Midbrain (tissue), 1 donor: ENCODE measurements at regions not wholly inside any gene's neighbourhood (a gene's known extent, or its start where the extent isn't known, plus 50 kb on each side); places are given as distances from the start of the nearest gene placed in this dataset.
"Not testable (repeated sequence)": the region's sequence is repeated elsewhere in the genome, so short reads cannot be mapped to it uniquely, and the experiment has no call there.

Experiments used
- DNase-seq: peaks from one replicate; lab custom pipeline; 2025; lab: John Stamatoyannopoulos, UW

DNA sequence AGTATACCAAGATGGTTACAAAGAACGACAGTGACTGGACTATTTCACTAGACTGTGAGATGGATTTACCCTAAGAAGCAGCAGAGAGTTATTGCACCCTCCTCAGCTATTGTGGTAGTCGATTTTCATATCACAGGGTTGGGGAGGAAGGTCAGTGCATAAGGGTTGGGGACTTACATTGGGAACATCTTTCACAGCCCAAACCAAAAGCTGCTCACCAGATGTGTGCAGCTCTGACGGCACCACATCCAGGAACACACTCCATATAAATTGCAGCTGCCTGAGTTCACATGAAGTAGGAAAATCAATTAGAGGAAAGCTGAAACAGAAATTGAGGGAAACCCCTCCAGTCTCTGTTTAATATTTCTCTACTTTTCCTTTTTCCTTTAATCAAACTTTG lies 470.5 kb upstream of the NRSN1 start:
- DNase-seq, result no peak

DNA sequence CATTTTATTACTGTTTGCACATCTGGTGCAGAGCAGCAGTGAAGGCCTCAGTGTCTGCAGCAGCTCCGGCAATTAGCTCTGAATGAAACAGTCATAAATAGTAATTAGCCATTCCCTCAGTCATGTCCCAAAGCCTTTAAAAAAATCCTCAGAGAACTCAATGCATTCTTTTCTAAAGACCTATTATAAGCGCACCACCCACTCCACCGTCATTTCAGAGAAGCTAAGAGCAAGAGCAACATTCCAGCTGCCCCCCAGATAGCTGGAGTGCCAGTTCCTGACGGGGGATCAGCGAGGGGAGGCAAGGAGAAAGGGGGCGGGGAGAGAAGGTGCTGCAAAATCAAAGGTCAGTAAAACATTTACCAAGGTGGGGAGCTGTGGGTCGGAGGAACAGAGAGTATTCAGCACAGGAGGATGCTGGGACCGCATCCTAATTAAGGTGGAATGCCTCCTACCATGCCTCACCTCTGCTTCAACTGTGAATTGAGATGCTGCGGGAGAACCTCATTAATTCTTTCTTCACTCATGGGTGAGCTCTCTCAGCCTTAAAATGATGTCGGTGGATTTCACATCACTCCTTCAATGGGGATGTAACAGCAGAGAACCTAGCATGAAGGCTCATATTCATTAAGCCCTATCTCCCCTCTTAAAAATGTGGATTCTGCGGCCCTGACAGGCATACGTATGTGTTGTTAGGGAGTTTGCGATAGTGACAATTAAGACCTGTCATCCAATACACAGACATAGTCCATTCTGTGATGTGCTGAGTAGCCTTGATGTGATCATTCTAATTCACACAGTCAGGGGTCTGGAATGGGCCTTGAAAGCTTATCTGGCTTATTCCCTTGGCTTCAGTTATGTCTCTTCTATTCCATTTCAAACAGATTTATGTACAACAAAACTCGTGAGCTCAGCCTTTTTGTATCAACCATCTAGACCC lies 469.5 kb upstream of the NRSN1 start:
- DNase-seq, result peak; percentile 20

DNA sequence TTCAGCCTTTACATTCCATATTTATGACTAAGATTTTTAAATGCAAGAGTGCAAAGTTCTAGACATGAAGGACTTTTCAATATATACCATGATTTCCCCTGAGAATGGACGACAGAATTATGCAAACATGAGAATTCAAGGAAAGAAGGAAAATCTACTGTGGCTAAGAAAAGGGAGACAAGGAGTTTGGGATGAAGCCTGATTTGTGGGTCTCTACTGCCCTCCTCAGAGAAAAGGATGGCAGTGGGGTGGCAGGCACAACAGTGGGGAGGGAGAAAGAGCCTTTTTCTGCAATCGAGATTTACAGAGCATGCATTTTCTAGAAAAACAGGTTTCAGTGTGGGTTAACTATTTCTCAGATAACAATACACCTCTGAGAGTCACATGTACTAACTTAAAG lies 466.9 kb upstream of the NRSN1 start:
- peak; percentile 73 for DNase-seq

DNA sequence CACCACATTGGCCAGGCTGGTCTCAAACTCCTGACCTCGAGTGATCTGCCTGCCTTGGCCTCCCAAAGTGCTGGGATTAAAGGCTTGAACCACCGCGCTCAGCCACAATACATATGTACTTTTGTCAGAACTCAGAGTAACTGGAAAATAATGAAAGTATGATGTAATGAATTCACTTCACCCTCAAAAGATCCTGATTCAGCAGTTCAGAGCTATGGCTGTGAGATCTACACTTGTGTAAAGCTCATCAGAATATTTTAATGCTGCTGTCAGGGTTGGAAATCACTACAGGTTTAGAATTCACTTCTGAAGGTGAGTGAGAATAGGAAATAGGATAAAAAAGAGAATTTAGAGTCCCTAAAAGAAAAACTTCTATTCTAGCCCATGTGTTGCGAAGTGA lies 464.5 kb upstream of the NRSN1 start:
- no peak for DNase-seq

DNA sequence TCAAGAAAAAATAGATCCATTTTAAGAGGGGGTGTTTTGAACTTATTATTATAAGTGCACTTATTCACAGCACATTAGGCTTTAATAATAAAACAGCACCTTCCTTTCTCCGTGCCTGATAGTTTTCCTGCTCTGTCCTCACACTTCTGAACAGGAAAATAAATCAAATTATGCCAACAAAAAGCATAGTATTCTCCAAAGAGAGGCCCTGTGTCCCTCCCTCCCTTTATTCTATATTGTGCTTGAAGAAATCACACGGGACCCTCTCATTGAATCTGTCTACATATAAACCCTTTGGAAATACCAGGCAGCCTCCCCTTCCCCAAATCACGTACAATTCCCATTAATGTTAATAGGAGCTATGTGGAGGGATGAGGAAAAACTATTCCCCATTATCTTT lies 462.9 kb upstream of the NRSN1 start:
- DNase-seq, result no peak

DNA sequence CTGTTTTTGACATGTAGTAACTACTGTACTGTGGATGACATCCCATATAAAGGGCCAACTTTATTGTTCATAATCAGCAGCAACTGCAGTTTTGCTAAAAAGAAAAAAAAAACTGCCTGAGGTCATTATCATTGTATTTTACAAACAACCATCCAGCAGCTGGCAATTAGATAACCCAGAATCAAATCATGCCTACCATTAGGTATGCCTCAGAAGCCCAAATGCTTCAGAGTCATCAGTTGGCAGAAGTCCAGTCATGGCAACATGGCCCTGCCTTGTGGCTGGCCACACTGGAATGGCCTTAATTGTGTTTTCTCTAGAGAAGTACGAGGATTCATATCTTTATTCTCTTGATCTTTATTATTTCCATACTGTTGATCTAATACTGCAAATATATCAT lies 462.4 kb upstream of the NRSN1 start:
- DNase-seq, result no peak

DNA sequence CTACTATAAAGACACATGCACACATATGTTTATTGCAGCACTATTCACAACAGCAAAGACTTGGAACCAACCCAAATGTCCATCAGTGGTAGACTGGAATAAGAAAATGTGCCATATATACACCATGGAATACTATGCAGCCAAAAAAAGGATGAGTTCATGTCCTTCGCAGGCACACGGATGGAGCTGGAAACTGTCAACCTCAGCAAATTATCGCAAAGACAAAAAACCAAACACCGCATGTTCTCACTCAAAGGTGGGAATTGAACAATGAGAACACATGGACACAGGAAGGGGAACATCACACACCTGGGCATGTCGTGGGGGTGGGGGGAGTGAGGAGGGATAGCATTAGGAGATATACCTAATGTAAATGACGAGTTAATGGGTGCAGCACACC lies 460.1 kb upstream of the NRSN1 start:
- DNase-seq, result not testable (repeated sequence)

DNA sequence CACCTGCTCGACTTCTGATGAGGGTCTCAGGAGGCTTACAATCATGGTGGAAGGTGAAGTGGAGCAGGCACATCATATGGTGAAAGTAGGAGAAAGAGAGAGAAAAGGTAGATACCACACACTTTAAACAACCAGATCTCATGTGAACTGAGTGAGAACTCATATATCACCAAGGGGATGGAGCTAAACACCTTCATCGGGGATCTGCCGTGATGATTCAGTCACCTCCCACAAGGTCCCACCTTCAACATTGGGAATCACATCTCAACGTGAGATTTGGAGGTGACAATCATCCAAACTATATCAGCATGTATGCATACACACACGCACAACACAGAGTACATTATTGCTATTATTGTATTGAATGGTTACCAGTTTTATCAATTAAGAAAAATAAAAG lies 453.3 kb upstream of the NRSN1 start:
- no peak for DNase-seq

DNA sequence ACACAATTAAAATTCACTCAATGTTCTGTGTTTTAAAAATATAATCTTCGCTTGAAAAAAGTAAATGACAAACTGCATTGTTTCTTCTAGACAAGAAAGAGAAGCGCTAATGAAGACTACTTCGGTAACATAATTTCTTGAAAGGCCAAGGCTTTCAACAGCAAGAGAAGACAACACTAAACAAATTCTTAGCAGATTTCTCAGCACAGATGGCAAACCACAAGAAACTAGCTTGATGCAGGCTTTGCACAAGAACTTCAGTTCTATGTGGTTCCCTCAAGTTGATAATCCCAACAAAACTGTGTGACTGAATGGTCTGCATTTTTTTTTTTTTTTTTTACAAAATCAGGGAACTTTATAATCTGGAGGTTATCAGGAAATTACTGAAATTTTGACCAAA lies 447.4 kb upstream of the NRSN1 start:
- DNase-seq, result no peak

DNA sequence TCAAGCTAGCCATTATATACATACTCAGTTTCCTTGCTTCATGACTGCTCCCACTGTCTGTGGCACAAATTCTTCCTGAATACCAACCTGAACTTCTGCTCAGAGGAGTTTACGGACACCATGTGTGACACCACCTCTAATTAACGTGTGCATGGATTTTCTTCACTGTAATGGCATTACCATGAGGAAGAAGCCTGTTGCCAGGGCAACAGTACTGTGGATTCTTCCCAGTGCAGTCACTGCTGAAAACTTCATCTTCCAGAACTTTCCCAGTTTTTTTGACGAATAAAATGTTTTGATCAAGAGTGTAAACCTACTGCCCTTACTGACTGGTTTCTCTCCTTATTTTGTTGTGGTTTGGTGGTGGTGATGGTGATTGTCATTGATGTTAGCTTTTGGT lies 444.3 kb upstream of the NRSN1 start:
- DNase-seq, result no peak

DNA sequence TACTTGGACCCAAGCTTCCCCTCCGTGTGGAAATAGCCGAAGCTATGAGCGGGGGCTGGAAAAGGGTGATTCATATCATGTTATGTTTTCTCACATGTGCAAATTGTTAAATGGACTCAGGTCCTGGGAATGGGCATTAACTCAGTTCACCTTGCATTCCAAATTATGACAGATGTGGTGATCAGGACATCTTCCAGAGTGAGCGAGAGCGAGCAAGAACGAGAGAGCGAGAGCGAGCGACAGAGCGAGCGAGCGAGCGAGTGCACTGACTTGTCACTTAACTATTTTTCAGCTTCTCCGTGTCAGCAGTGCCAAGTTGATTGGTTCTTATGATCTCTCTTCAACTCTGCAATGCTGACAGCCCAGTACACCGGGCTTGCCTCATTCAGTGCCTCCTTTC lies 437.4 kb upstream of the NRSN1 start:
- no peak for DNase-seq

DNA sequence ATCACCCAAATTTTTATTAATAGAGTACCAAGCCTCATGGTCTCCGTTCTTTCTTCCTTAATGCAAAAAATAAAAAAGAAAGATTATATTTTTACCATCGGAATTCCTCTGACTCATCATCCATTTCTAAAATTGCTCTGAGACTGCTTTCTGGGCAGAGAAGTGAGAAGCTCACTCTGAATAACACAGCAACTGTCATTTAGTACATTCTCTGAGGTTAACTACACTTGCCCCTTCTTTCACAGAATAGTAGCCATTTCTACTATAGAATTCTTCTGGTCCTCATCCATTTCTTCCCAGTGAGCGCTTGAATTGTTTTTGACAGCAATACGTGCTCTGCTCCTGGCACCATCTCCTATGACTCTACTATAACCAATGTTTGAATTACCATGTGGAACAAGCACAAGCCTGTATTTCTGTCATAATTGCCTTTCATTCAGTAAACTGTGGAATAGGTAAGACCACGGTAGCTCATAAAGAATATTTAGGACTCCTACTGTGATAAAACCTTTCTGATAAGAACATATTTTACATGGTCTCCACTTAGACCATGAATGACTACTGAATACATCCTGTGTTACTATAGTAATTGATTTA lies 435.5 kb upstream of the NRSN1 start:
- no peak for DNase-seq

DNA sequence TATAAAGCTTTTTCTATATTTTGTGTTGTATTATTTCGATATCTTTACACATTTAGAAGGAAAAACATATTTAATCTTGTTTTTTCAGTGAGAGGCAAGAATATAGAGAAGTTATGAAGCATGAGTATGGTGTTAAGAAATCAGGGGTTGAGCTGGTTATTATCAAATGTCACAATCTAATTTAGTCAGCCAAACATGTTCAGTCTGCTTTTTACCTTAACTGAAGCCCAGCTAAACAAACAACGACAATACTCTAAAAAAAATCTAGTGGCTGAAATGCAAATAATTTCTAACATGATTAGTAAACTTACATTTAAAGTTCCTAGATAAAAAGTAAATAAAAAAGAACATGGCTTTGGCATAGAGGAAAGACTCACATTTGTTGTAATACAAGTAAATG lies 433.8 kb upstream of the NRSN1 start:
- no peak for DNase-seq

DNA sequence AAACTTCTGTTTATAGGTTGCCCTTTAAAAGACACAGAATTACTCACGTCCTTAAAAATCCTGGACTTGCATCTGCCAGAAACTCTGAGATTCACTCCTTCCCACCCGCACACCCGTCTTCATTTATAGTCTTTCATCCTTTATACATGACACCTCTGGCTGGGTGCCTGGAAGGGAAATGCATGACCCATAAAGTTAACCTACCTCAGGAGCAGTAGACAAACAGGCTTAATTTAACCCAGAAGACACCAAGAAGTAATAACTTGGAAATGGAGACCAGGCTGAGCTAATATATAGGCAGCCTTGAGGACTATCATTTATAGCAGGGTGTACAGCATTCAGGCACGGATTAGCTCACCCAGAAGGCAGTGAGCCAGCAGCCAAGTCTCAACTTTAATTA lies 429.0 kb upstream of the NRSN1 start:
- DNase-seq, result no peak

DNA sequence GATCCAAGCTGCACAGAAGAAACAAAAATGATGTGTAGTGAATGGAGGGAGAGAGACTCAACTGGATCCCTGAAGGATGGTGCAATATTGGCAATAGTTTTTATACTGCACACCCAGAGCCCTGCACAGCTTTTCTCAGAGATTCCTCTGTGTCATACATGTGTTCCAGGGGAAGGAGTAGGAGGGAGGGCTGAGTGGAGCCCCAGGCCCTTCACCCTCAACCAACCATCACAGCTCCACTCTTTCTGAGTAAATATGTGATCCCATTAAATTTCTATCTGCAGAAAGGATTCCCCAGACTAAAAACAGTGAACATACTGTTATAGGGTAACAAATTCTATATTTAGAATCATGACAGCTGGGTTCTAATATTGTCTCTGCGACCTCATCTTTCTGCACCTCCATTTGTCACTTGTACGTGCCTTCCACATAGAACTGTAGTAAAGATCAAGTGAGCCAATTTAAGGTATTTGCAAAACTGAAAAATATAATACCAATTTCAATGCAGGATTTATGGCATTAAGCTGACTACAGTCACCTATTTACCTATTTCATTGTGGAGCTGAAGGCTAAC lies 421.4 kb upstream of the NRSN1 start:
- no peak for DNase-seq

DNA sequence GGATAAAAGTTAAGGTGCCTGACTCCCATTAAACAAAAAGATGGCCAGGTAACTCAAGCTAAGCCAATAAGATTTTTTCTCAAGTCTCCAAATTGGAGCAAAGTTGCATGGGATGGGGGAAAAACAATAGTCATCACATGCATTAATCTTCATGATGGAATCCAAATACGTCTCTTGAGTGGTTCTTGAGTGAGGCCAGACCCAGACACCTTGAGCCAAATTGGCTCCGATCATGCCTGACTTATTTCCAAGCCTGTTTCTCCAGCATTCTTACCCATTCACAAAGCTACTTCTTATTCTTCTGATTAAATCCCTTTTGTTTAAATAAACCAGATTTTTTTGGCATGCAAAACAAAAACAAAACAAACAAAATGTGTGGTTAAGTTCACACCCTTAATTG lies 420.3 kb upstream of the NRSN1 start:
- no peak for DNase-seq

DNA sequence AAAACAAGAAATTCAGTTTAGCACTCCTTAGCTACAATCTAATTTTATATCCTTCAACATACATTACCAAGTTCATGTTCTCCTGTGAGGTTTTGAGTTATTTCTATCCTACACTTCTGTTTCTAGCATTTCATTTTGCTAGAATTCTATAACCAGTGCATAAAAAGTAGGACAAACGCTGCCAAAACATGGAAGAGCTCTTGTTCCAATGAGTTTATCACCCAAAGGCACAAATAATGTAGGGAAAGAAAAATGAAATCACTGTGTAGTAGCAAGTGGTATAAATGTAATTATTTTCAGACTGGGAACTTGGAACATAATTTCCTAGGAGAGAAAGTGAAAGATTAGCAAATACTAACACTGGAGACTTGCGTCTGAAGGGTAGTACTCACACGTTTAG lies 413.3 kb upstream of the NRSN1 start:
- no peak for DNase-seq

DNA sequence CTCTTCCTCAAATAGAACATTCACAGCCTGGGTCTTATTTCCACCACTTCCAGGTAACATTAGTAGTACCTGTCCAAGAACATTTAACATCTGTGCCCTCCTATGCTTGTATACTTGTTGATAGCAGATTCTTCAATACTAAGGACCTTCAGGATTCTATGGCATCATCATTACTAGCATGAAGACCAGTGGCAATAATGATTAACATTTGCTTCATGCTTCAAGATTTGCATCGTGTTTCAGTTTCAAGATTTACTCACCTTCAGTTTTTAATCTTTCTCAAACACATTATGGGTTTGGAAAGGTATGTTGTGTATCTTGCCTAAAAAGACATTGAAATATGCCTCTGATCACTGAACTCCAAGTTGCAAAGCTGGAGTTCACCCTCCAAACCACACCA lies 412.8 kb upstream of the NRSN1 start:
- DNase-seq, result no peak

DNA sequence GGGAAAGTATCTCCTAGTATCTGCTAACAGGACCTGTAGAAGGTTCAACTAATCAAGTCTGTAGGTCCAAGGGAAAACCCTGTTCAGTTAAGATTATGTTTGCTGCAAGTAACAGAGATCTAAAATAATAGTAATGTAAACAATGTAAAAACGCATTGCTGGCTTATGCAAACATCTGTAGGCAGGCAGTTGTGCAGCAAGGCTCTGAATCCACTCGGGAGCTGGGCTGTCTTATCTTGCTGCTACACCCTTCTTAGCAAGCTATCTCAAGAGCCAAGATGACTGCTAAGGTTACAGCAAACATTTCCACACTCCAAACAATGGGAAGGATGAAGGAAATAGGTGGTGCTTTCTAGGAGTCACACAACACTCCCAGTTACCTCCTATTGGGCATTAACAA lies 397.3 kb upstream of the NRSN1 start:
- DNase-seq, result no peak

DNA sequence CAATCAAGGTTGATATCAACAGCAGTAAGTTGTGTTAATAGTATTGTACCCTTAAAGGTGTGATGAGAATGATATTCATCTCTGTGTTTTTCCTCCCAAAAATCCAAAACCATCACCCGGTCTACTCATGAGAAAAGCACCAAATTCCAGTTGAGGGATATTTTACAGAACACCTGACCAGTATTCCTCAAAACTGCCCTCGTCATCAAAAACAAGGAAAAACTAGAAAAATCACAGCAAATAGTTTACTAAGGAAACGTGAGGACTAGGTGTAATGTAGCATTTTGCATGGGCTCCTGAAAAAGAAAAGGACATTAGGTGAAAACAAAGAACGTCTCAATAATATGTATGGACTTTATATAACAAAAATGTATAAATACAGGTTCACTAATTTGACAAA lies 394.4 kb upstream of the NRSN1 start:
- no peak for DNase-seq

DNA sequence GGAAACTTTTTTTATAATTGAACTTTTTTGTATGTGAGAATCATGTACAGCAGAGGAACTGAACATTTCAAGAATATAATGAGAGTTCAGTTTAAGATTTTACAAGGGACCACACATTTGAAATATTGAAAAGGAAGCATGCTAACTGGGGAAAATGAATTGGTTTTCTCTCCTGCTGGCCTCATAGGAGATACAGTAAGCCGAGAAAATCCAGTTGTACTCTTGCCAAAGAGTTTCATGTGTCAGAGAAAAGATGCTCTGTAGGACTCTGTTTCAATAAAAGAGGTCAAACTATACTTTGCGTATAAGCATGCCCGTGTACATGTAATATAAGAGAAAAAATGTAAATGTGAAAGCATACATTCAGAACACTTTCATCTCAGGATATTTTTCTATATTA lies 393.5 kb upstream of the NRSN1 start:
- no peak for DNase-seq

DNA sequence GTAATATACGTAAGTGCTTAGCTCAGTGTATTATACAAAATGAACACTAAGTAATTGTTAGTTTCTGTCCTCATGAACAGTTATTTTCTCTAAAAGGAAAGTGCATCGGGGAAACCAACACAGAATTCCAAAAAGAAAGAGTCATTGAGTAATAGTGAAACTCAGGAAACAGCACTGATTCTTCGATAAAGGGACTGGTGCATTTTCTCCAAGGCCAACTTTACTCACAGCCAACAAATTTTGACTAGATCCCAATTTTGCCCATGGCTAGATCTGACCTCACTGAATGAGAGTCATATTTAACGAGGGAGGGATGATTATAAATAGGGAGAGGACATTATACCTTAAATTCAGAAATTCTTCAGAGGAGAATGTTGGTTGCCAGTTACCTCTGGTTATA lies 390.9 kb upstream of the NRSN1 start:
- DNase-seq, result no peak

DNA sequence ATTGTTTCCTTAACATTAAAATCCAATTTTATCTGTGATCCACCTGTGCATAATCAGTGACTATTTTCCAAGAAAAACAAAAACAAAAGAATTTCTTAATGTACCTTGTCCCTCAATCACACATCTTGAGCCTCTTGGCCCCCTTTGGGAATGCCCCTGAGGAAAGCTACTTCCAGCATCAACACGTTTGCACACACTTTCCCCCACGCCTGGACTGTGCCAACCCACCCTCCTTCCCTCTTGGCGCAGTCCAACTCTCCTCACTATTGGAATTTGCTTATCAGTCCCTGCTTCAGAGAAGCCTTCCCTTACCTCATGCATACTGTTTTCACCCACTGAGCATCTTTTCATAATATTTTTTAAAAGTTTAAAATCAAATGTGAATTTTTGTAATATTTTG lies 389.4 kb upstream of the NRSN1 start:
- no peak for DNase-seq
